IMR-90 (cell line): ENCODE measurements at regions not wholly inside any gene's neighbourhood (a gene's known extent, or its start where the extent isn't known, plus 50 kb on each side); places are given as distances from the start of the nearest gene placed in this dataset.
A peak's percentile ranks its signal among the peaks of the same experiment; 100 is the strongest.

Source experiments
- ATAC-seq: fragments of 200-7000 bp; cut with Tn5 transposase; 2 replicates; pipeline ENCODE4 v1.9.1; 2020; ENCODE audit warnings: low read depth, mild to moderate bottlenecking, moderate library complexity
- BruUV-seq: library from RNA; stranded (reverse); fragments of 400-500 nt; replicated peaks from 2 replicates; lab custom pipeline; 2021; lab: Mats Ljungman, UMichigan
- CTCF ChIA-PET: fragments of 300-600 bp; formaldehyde crosslinking; extraction: SDS; loops from one replicate; lab custom pipeline; 2021; ENCODE audit warnings: antibody characterized with exemption; lab: Yijun Ruan, JAX
- POLR2A ChIA-PET: fragments of 300-600 bp; sonication (Branson Sonifier 250); formaldehyde crosslinking; loops from one replicate; lab custom pipeline; 2022; ENCODE audit warnings: antibody characterized with exemption; ENCODE audit not compliant: unreplicated experiment; lab: Charles Lee
- DNase-seq: peaks from one replicate; pipeline ENCODE4 v3.0.0; 2013
- H2AFZ ChIP-seq: replicated peaks from 2 replicates; pipeline ENCODE3; 2013; ENCODE audit warnings: low read length, mild to moderate bottlenecking; ENCODE audit not compliant: poor library complexity
- H2AK5ac ChIP-seq: 2 replicates; pipeline ENCODE4 v1.6.1; 2013; ENCODE audit warnings: low read depth, low read length, inconsistent platforms
- H2AK9ac ChIP-seq: replicated peaks from 2 replicates; pipeline ENCODE3; 2013; ENCODE audit warnings: mild to moderate bottlenecking, low read depth, low read length, moderate library complexity; ENCODE audit not compliant: poor library complexity
- H2BK120ac ChIP-seq: 2 replicates; pipeline ENCODE4 v1.6.1; 2013; ENCODE audit warnings: low read depth, low read length, inconsistent platforms
- H2BK15ac ChIP-seq: 3 replicates; pipeline ENCODE4 v1.6.1; 2013; ENCODE audit warnings: low read depth, low read length, inconsistent platforms
- H2BK20ac ChIP-seq: 2 replicates; pipeline ENCODE4 v1.6.1; 2013; ENCODE audit warnings: low read depth, mild to moderate bottlenecking, inconsistent platforms, low read length, moderate library complexity
- H2BK5ac ChIP-seq: 2 replicates; pipeline ENCODE4 v1.6.1; 2013; ENCODE audit warnings: mild to moderate bottlenecking, low read depth, low read length, inconsistent platforms; ENCODE audit not compliant: poor library complexity, severe bottlenecking
- H3K14ac ChIP-seq: replicated peaks from 2 replicates; pipeline ENCODE4 v1.6.1; 2013; ENCODE audit warnings: low read depth, low read length, inconsistent platforms
- H3K18ac ChIP-seq: 2 replicates; pipeline ENCODE4 v1.6.1; 2013; ENCODE audit warnings: low read depth, low read length, control low read depth
- H3K23ac ChIP-seq: 2 replicates; pipeline ENCODE4 v1.6.1; 2013; ENCODE audit warnings: low read depth, low read length, inconsistent platforms
- H3K27ac ChIP-seq: 2 replicates; pipeline ENCODE4 v1.5.1; 2013; ENCODE audit warnings: mild to moderate bottlenecking, control low read depth, low read length; ENCODE audit not compliant: insufficient read depth
- H3K27me3 ChIP-seq: 2 replicates; pipeline ENCODE4 v1.6.1; 2013; ENCODE audit warnings: low read length; ENCODE audit not compliant: control insufficient read depth, insufficient read depth
- H3K36me3 ChIP-seq: 2 replicates; pipeline ENCODE4 v1.6.1; 2013; ENCODE audit warnings: low read length, mixed read lengths; ENCODE audit not compliant: control insufficient read depth, insufficient read depth
- H3K4ac ChIP-seq: 2 replicates; pipeline ENCODE4 v1.6.1; 2013; ENCODE audit warnings: low read depth, low read length, inconsistent platforms
- H3K4me1 ChIP-seq: 2 replicates; pipeline ENCODE4 v1.6.1; 2013; ENCODE audit warnings: low read length, mixed read lengths; ENCODE audit not compliant: control insufficient read depth, insufficient read depth
- H3K4me2 ChIP-seq: 2 replicates; pipeline ENCODE4 v1.6.1; 2013; ENCODE audit warnings: low read depth, mild to moderate bottlenecking, control low read depth, low read length, moderate library complexity
- H3K4me3 ChIP-seq: 2 replicates; pipeline ENCODE4 v1.5.1; 2013; ENCODE audit warnings: low read depth, mild to moderate bottlenecking, control low read depth, low read length, moderate library complexity; ENCODE audit not compliant: insufficient read depth
- H3K56ac ChIP-seq: 2 replicates; pipeline ENCODE4 v1.6.1; 2013; ENCODE audit warnings: low read length, inconsistent platforms; ENCODE audit not compliant: insufficient read depth; ENCODE audit errors: extremely low read depth
- H3K79me1 ChIP-seq, 2 experiments: 2 replicates each; pipeline ENCODE4 v1.6.1; 2013; ENCODE audit warnings: low read length in 2 of 2, inconsistent platforms in 1 of 2, low read depth in 1 of 2
- H3K9ac ChIP-seq: 2 replicates; pipeline ENCODE4 v1.6.1; 2013; ENCODE audit warnings: low read depth, low read length, control low read depth
- H3K9me1 ChIP-seq: 2 replicates; pipeline ENCODE4 v1.6.1; 2013; ENCODE audit warnings: low read length, inconsistent platforms; ENCODE audit not compliant: insufficient read depth
- H3K9me3 ChIP-seq: 2 replicates; pipeline ENCODE4 v1.6.1; 2013; ENCODE audit warnings: low read length; ENCODE audit not compliant: control insufficient read depth, insufficient read depth
- H4K20me1 ChIP-seq: 2 replicates; pipeline ENCODE4 v1.6.1; 2013; ENCODE audit warnings: low read length, inconsistent platforms; ENCODE audit not compliant: insufficient read depth
- H4K5ac ChIP-seq: 2 replicates; pipeline ENCODE4 v1.6.1; 2013; ENCODE audit warnings: mild to moderate bottlenecking, low read depth, low read length, control low read depth
- H4K8ac ChIP-seq, 2 experiments: 2 replicates each; pipeline ENCODE4 v1.6.1; 2013; ENCODE audit warnings: low read depth in 2 of 2, low read length in 2 of 2, control low read depth in 1 of 2, inconsistent platforms in 1 of 2
- H4K91ac ChIP-seq: 2 replicates; pipeline ENCODE4 v1.6.1; 2013; ENCODE audit warnings: low read depth, low read length, inconsistent platforms; ENCODE audit not compliant: insufficient read depth
- BHLHE40 ChIP-seq: fragments of 150-350 bp; IDR thresholded peaks from 2 replicates; pipeline ENCODE4 v1.6.1; 2016; ENCODE audit warnings: mild to moderate bottlenecking, low read depth, low read length
- CEBPB ChIP-seq: IDR thresholded peaks from 2 replicates; pipeline ENCODE4 v1.6.1; 2012; ENCODE audit warnings: low read depth, low read length, improper control_type of control experiment
- CHD1 ChIP-seq: IDR thresholded peaks from 2 replicates; pipeline ENCODE4 v1.6.1; 2012; ENCODE audit warnings: low read depth, low read length, improper control_type of control experiment
- CTCF ChIP-seq: conservative IDR thresholded peaks from 2 replicates; pipeline ENCODE4 v1.5.1; 2012; ENCODE audit warnings: mild to moderate bottlenecking, low read depth, low read length, improper control_type of control experiment
- ELK1 ChIP-seq: fragments of 150-350 bp; IDR thresholded peaks from 2 replicates; pipeline ENCODE4 v1.6.1; 2016; ENCODE audit warnings: low read depth, mild to moderate bottlenecking, low read length, moderate library complexity, borderline replicate concordance
- FOS ChIP-seq: fragments of 150-350 bp; IDR thresholded peaks from 2 replicates; pipeline ENCODE4 v1.6.1; 2016; ENCODE audit warnings: low read depth, low read length
- MAFK ChIP-seq: IDR thresholded peaks from 2 replicates; pipeline ENCODE4 v1.6.1; 2012; ENCODE audit warnings: low read depth, low read length, improper control_type of control experiment
- MAZ ChIP-seq: IDR thresholded peaks from 2 replicates; pipeline ENCODE4 v1.6.1; 2012; ENCODE audit warnings: low read depth, mild to moderate bottlenecking, low read length, improper control_type of control experiment, moderate library complexity, borderline replicate concordance
- MXI1 ChIP-seq: IDR thresholded peaks from 2 replicates; pipeline ENCODE4 v1.6.1; 2012; ENCODE audit warnings: low read depth, mild to moderate bottlenecking, low read length, moderate library complexity, borderline replicate concordance
- NFE2L2 ChIP-seq: fragments of 150-350 bp; IDR thresholded peaks from 2 replicates; pipeline ENCODE4 v1.6.1; 2016; ENCODE audit warnings: low read depth, mild to moderate bottlenecking, low read length
- POLR2A ChIP-seq: IDR thresholded peaks from 2 replicates; pipeline ENCODE4 v1.6.1; 2012; ENCODE audit warnings: mild to moderate bottlenecking, low read depth, low read length
- RAD21 ChIP-seq: IDR thresholded peaks from 2 replicates; pipeline ENCODE4 v1.6.1; 2012; ENCODE audit warnings: low read length, improper control_type of control experiment
- RCOR1 ChIP-seq: IDR thresholded peaks from 2 replicates; pipeline ENCODE4 v1.6.1; 2012; ENCODE audit warnings: mild to moderate bottlenecking, low read length, improper control_type of control experiment; ENCODE audit not compliant: insufficient replicate concordance
- RFX5 ChIP-seq: IDR thresholded peaks from 2 replicates; pipeline ENCODE4 v1.8.0; 2012; ENCODE audit warnings: low read depth, mild to moderate bottlenecking, low read length, moderate library complexity
- SMC3 ChIP-seq: fragments of 150-350 bp; IDR thresholded peaks from 2 replicates; pipeline ENCODE4 v1.6.1; 2016; ENCODE audit warnings: low read depth, mild to moderate bottlenecking, antibody characterized with exemption, low read length, moderate library complexity
- USF2 ChIP-seq: fragments of 150-350 bp; IDR thresholded peaks from 2 replicates; pipeline ENCODE4 v1.6.1; 2017; ENCODE audit warnings: mild to moderate bottlenecking, antibody characterized with exemption, low read length, low read depth
- WGBS, 2 experiments: methylation state at CpG; one replicate each; pipeline versions ENCODE4 v1.1.5 to v1.1.7; 2013; ENCODE audit warnings: missing lambda C conversion rate in 2 of 2; ENCODE audit not compliant: insufficient read length in 1 of 2; ENCODE audit errors: extremely low coverage in 2 of 2; 5-methylcytosine and 5-hydroxymethylcytosine counted together
- dilution Hi-C: fragments of 300-500 bp; cut with HindIII; formaldehyde crosslinking; loops from one replicate; pipeline ENCODE4 v1.14.3; 2018; ENCODE audit warnings: low sequenced_read_pairs; ENCODE audit not compliant: unreplicated experiment
- in situ Hi-C: fragments of 300-500 bp; cut with MboI; formaldehyde crosslinking; loops from 3 replicates; pipeline ENCODE4 v1.14.3; 2019; ENCODE audit warnings: low sequenced_read_pairs, inconsistent platforms, mixed read lengths
- intact Hi-C: fragments of 100-400 bp; cut with micrococcal nuclease; formaldehyde crosslinking; loops from 2 replicates; pipeline ENCODE4 v1.10.0; 2022

GRCh38 chr2:142721015-142721414, 156.4 kb upstream of the KYNU start:
- no peak for DNase-seq
- Histone ChIP-seq H3K9me3 (no peaks in the 10 kb centered on the region), H3K4me3 (no peak overlapping the region), H3K23ac (no peak overlapping the region), H3K79me1 (no peaks in the 10 kb centered on the region), H2BK15ac (no peak overlapping the region), H3K14ac (no peak overlapping the region), H3K27ac (no peak overlapping the region), H4K20me1 (no peaks in the 10 kb centered on the region), H3K18ac (peak overlapping the region; percentile 29; the same call in 1 of the 2 replicates), H4K91ac (no peak overlapping the region), H3K36me3 (no peaks in the 10 kb centered on the region), H3K9ac (no peak overlapping the region), H3K4me2 (no peak overlapping the region), H2AK9ac (no peak overlapping the region), H2BK20ac (peak overlapping the region; percentile 3), H2AK5ac (0 out of 2 replicates have a peak overlapping the region, but pooled peaks have one; percentile 40), H4K5ac (no peak overlapping the region), H3K4ac (no peak overlapping the region), H2AFZ (no peak overlapping the region), H3K56ac (no peak overlapping the region), H4K8ac (no peak overlapping the region), H2BK5ac (no peak overlapping the region), H3K4me1 (peaks cover 10% of the 10 kb centered on the region), H3K9me1 (peaks cover 3% of the 10 kb centered on the region; the same call in 1 of the 2 replicates), H3K27me3 (no peaks in the 10 kb centered on the region), H2BK120ac (no peak overlapping the region)
- in situ Hi-C loops (no loop called here), dilution Hi-C loops (no loop called here), intact Hi-C loops (loop anchor here (5.0 kb wide), 1 partner anchor 141 kb away; no protein-coding TSS in a partner anchor)
- POLR2A ChIA-PET = no interaction called here
- CTCF ChIA-PET = no interaction called here
- no CpG with 5 or more reads among the region's 2 CpGs for WGBS, 2 experiments
- BruUV-seq = no TSS peak
- no peak for ATAC-seq
- TF ChIP-seq ELK1 (no peak), SMC3 (no peak), NFE2L2 (no peak), RAD21 (no peak), USF2 (no peak), RFX5 (no peak), CHD1 (no peak), FOS (no peak), BHLHE40 (no peak), RCOR1 (no peak), CEBPB (no peak), MAFK (no peak), MXI1 (no peak), POLR2A (no peak), MAZ (no peak), CTCF (no peak)
